ENCODE measurements at regions not wholly inside any gene's neighbourhood (a gene's known extent, or its start where the extent isn't known, plus 50 kb on each side); places are given as distances from the start of the nearest gene placed in this dataset.

DNA sequence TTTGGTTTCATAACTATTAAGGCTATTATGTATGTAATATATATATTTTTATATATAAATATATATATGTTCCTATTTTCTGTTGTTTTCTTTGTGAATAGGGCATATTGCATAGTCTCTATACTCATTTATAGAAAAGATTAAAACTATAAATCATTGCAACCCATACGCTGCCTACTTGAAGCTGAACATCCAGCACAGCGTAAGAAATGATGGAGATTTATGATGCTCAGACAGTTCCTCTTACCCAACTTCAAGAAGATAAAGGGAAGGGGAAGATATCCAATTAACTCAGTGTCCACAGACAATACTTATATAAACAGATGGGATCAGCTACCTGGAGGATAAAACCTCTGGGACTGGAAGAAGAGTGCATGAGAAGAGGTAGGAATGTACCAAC, 791.7 kb downstream of the FAM181B start:
- DNase-seq (ENCODE audit: extremely low spot score) = no peak
- ChIA-PET CTCF (no interaction called here), POLR2A (no interaction called here)
- no peak for TF ChIP-seq FOXM1 (IDR thresholded peaks at IDR 0.05; ENCODE audit: borderline replicate concordance)
- TF ChIP-seq TARDBP (IDR thresholded peaks at IDR 0.05) = no peak

DNA sequence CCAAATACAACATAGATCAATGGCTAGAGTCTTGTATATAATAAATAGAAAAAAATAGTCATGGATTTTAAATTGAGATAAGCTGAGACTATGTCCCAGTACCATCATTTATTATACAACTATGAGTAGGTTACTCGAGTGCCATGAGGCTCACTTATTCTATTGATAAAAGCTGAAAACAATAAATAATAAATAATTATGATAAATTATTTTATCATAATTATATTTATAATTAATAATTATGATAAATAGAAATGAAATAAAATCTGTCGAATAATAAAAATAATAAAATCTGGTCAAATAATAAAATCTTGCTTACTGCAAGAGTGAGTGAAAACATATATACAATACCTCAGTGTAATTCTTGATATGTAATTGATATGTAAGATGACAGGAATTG, 801.4 kb downstream of the FAM181B start:
- ChIA-PET POLR2A (no interaction called here), CTCF (no interaction called here)

DNA sequence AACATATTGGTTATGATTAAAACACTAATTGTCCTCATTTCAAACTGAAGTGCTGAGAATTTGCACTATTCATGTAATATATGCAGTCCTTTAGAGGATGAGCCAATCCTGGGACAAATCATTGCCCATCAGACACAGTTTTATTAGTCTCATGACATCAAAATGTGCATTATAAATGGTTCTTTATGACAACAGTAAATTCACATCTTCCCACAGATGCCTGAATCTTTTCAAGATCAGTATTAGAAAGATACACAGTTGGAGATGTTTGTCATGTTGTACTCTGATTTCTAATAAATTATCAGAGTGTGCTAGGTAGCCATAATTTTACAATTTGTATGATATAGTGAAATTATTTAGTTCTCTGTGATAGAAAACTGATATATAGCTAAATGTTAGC, 813.5 kb downstream of the FAM181B start:
- DNase-seq (ENCODE audit: extremely low spot score) = no peak
- ChIA-PET POLR2A (no interaction called here), CTCF (no interaction called here)
- TF ChIP-seq LEF1 (IDR thresholded peaks at IDR 0.05; ENCODE audit: borderline replicate concordance) (no peak), ELF4 (IDR thresholded peaks at IDR 0.05) (no peak), SUZ12 (IDR thresholded peaks at IDR 0.05) (no peak), FOXM1 (IDR thresholded peaks at IDR 0.05; ENCODE audit: borderline replicate concordance) (no peak), BHLHE40 (IDR thresholded peaks at IDR 0.05; ENCODE audit: borderline replicate concordance) (no peak), TARDBP (IDR thresholded peaks at IDR 0.05) (no peak), HDGF (IDR thresholded peaks at IDR 0.05; ENCODE audit: borderline replicate concordance) (no peak), FOXK2 (IDR thresholded peaks at IDR 0.05) (no peak), L3MBTL2 (conservative IDR thresholded peaks at IDR 0.05) (no peak), FOXA1 (IDR thresholded peaks at IDR 0.05) (no peak), NFRKB (IDR thresholded peaks at IDR 0.05) (no peak), ZNF384 (IDR thresholded peaks at IDR 0.05) (no peak), CTBP1 (IDR thresholded peaks at IDR 0.05; ENCODE audit: borderline replicate concordance) (no peak)
- TF ChIP-seq, protein P1, sequence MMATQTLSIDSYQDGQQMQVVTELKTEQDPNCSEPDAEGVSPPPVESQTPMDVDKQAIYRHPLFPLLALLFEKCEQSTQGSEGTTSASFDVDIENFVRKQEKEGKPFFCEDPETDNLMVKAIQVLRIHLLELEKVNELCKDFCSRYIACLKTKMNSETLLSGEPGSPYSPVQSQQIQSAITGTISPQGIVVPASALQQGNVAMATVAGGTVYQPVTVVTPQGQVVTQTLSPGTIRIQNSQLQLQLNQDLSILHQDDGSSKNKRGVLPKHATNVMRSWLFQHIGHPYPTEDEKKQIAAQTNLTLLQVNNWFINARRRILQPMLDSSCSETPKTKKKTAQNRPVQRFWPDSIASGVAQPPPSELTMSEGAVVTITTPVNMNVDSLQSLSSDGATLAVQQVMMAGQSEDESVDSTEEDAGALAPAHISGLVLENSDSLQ (IDR thresholded peaks at IDR 0.05) = no peak

More for the DNA sequence above, 801.4 kb downstream of the FAM181B start:
- TF ChIP-seq HDGF (IDR thresholded peaks at IDR 0.05; ENCODE audit: borderline replicate concordance) = no peak
- TF ChIP-seq SP1 (IDR thresholded peaks at IDR 0.05) = no peak
- no peak for TF ChIP-seq FOXK2 (IDR thresholded peaks at IDR 0.05)
- no peak for TF ChIP-seq SUZ12 (IDR thresholded peaks at IDR 0.05)
- TF ChIP-seq L3MBTL2 (conservative IDR thresholded peaks at IDR 0.05) = no peak
- TF ChIP-seq, protein P1 (IDR thresholded peaks at IDR 0.05) = no peak
- no peak for TF ChIP-seq ELF4 (IDR thresholded peaks at IDR 0.05)
- no peak for TF ChIP-seq NFRKB (IDR thresholded peaks at IDR 0.05)
- TF ChIP-seq CTBP1 (IDR thresholded peaks at IDR 0.05; ENCODE audit: borderline replicate concordance) = no peak
- TF ChIP-seq ARNT (IDR thresholded peaks at IDR 0.05) = no peak
- no peak for TF ChIP-seq FOXM1 (IDR thresholded peaks at IDR 0.05; ENCODE audit: borderline replicate concordance)
- no peak for TF ChIP-seq TARDBP (IDR thresholded peaks at IDR 0.05)
- no peak for TF ChIP-seq FOXA1 (IDR thresholded peaks at IDR 0.05)
- no peak for TF ChIP-seq LEF1 (IDR thresholded peaks at IDR 0.05; ENCODE audit: borderline replicate concordance)
- DNase-seq (ENCODE audit: extremely low spot score) = no peak

DNA sequence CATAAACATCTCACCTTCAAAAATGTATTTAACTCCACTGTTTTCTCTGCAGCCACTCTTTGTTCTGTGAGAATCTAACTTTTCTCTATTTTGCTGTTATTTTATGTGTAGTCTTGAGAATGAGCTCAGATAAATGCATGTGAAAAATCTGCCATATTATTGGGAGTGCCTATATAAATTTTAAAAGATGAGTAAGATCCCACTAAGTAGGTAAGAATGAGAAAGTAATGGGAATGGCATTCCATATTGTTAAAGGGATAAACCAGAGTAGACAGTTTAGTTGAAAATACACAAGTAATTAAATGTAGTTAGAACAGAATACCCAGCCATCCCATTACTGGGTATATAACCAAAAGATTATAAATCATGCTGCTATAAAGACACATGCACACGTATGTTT, 817.2 kb downstream of the FAM181B start:
- CTCF ChIA-PET = no interaction called here
- no peak for TF ChIP-seq CTBP1 (IDR thresholded peaks at IDR 0.05; ENCODE audit: borderline replicate concordance)
- no peak for TF ChIP-seq SUZ12 (IDR thresholded peaks at IDR 0.05)
- TF ChIP-seq NFRKB (IDR thresholded peaks at IDR 0.05) = no peak
- DNase-seq (ENCODE audit: extremely low spot score) = no peak
- POLR2A ChIA-PET = no interaction called here

DNA sequence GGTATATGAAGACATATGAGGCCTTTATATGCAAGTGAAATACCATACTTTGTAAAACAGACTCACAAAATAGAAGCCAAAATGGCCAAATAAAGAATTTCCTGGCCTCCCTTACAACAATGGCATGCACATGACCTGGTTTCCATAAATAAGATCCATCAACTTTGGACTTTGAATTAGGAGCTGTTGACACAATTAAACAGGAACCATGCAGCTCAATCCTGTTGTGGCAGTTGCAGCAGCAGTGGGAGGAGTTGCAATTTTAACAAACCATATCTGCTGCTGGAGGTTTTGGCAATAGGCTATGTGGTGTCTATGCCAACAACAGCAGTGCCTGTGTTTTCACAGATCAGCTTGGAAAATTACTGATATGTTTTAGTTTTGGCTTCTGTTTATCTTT, 818.6 kb downstream of the FAM181B start:
- ChIA-PET POLR2A (no interaction called here), CTCF (no interaction called here)
- no peak for DNase-seq (ENCODE audit: extremely low spot score)
- TF ChIP-seq CTBP1 (IDR thresholded peaks at IDR 0.05; ENCODE audit: borderline replicate concordance) (no peak), FOXA1 (IDR thresholded peaks at IDR 0.05) (no peak), TARDBP (IDR thresholded peaks at IDR 0.05) (no peak), FOXK2 (IDR thresholded peaks at IDR 0.05) (no peak), SUZ12 (IDR thresholded peaks at IDR 0.05) (no peak), FOXM1 (IDR thresholded peaks at IDR 0.05; ENCODE audit: borderline replicate concordance) (no peak), LEF1 (IDR thresholded peaks at IDR 0.05; ENCODE audit: borderline replicate concordance) (no peak)
- TF ChIP-seq, protein P1 (IDR thresholded peaks at IDR 0.05) = no peak

DNA sequence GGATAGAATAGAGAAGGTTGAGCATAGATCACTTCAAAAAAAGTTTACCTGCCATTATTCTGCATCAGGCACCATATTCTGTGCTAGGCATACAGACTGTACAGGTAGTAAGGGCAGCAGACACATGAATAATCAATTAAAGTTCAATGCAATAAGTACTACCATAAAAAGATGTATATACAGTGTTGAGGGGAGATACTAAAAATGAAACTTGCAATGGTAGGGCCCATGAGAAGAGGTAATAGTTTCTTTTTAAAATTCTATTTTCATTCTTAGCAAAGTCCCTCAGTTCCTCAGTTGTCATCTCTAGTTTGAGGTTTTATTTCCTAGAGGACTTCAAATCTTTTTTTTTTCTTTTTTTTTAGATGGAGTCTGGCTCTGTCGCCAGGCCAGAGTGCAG, 819.9 kb downstream of the FAM181B start:
- TF ChIP-seq TARDBP (IDR thresholded peaks at IDR 0.05) = no peak
- TF ChIP-seq ARNT (IDR thresholded peaks at IDR 0.05) = no peak
- no peak for TF ChIP-seq NFRKB (IDR thresholded peaks at IDR 0.05)
- TF ChIP-seq ELF4 (IDR thresholded peaks at IDR 0.05) = no peak
- TF ChIP-seq L3MBTL2 (conservative IDR thresholded peaks at IDR 0.05) = no peak
- TF ChIP-seq SUZ12 (IDR thresholded peaks at IDR 0.05) = no peak
- no peak for TF ChIP-seq HDGF (IDR thresholded peaks at IDR 0.05; ENCODE audit: borderline replicate concordance)
- no peak for TF ChIP-seq BHLHE40 (IDR thresholded peaks at IDR 0.05; ENCODE audit: borderline replicate concordance)
- no peak for DNase-seq (ENCODE audit: extremely low spot score)
- ChIA-PET CTCF (no interaction called here), POLR2A (no interaction called here)

DNA sequence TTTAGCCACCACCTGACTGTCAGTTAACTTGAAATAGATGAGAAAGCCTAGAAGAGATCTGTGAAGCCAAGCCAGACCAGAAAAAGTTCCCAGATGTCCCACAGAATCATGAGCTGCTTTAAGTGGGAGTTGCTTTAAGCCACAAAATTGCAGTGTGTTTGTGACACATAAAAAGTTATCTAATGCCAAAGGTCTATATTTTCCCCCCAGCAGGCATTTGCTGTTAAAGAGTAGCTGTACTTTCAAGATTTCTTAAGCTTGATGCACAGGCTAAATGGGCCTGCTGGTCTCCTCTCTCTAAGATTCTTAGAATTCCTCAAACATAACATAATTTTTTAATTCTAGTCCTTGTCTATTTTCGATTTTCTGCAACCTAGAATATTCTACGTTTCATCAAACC, 825.7 kb downstream of the FAM181B start:
- POLR2A ChIA-PET = no interaction called here
- DNase-seq (ENCODE audit: extremely low spot score) = no peak
- TF ChIP-seq CTBP1 (IDR thresholded peaks at IDR 0.05; ENCODE audit: borderline replicate concordance) (no peak), LEF1 (IDR thresholded peaks at IDR 0.05; ENCODE audit: borderline replicate concordance) (no peak), FOXK2 (IDR thresholded peaks at IDR 0.05) (no peak), SUZ12 (IDR thresholded peaks at IDR 0.05) (no peak), FOXM1 (IDR thresholded peaks at IDR 0.05; ENCODE audit: borderline replicate concordance) (no peak), NFRKB (IDR thresholded peaks at IDR 0.05) (no peak), L3MBTL2 (conservative IDR thresholded peaks at IDR 0.05) (no peak), FOXA1 (IDR thresholded peaks at IDR 0.05) (no peak), SP1 (IDR thresholded peaks at IDR 0.05) (no peak), BHLHE40 (IDR thresholded peaks at IDR 0.05; ENCODE audit: borderline replicate concordance) (no peak), TARDBP (IDR thresholded peaks at IDR 0.05) (no peak), HDGF (IDR thresholded peaks at IDR 0.05; ENCODE audit: borderline replicate concordance) (no peak), ELF4 (IDR thresholded peaks at IDR 0.05) (no peak)
- TF ChIP-seq, protein P1 (IDR thresholded peaks at IDR 0.05) = no peak
- CTCF ChIA-PET = no interaction called here
